HG02884 (cell line): ENCODE measurements at regions not wholly inside any gene's neighbourhood (a gene's known extent, or its start where the extent isn't known, plus 50 kb on each side); places are given as distances from the start of the nearest gene placed in this dataset.

Source experiments
- ATAC-seq: cut with Tn5 transposase; IDR thresholded peaks from one replicate; pipeline ENCODE4 v1.9.1; 2021; ENCODE audit warnings: mild to moderate bottlenecking, moderate library complexity; ENCODE audit not compliant: unreplicated experiment

GRCh38 chr11:15378941-15379340, 264.2 kb downstream of the INSC start:
- no peak for ATAC-seq

DNA sequence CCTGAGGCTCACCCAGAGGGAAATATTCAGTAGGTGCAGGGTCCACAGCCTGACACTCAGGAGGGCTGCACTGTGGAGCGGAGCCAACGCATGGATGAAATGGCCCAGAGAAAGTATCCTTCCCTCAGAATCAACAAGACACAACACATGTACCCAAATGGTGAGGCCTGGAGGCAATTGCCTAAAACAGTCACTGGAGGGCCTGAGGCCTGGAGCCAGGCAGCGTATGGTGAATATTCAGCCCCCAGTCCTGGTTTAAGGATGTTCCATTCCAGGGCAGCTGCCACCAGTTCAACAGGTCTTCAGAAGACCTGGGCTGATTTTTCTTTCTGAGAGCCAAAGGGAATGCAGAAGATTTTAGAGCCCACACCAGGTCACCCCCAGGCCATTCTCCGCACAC, 264.8 kb downstream of the INSC start:
- no peak for ATAC-seq

GRCh38 chr11:15390857-15391256, 276.1 kb downstream of the INSC start:
- no peak for ATAC-seq

- ATAC-seq: no peak
Observed at GRCh38 chr11:15396778-15397177, 282.1 kb downstream of the INSC start.

DNA sequence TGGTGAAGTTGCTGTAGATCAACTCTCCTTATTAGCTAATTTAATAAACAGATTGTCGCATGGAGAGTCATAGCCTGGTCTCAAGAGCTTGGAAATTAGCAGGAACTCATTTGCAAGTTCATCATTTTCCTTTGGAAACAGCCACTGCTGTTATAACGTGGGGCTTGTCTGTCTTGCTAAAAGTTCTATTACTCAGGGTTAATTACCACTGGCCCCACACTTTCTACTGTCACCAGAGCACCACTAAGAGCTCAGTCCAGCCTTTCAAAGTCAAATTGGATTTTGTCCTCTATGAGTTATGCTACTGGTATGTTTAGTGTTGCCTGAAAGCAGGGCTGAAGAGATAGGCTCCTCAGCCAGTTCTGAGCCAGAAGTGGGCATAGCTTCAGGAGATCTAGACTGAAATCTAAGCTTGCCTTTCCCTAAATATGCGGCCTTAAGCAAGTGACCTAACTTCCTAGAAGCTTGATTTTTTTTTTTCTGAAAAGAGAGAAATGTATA, 292.2 kb downstream of the INSC start:
- no peak for ATAC-seq

DNA sequence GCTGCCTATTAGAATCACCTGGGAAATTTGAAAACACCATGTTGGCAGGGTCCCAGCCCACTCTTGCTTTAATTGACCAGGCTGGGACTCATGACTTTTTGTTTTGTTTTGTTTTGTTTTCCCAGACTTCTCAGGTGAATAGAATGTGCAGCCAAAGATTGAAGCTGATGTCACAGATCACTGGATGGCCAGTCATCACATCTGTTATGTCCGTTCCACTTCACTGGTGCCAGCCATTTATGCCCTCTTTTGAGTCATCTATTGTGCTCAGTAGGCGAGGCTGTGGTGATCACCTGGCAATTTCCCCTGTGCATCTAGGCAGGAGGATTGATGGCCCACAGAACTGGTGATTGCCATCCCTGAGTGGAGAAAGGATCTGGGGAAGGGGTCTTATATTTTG, 297.3 kb downstream of the INSC start:
- no peak for ATAC-seq

DNA sequence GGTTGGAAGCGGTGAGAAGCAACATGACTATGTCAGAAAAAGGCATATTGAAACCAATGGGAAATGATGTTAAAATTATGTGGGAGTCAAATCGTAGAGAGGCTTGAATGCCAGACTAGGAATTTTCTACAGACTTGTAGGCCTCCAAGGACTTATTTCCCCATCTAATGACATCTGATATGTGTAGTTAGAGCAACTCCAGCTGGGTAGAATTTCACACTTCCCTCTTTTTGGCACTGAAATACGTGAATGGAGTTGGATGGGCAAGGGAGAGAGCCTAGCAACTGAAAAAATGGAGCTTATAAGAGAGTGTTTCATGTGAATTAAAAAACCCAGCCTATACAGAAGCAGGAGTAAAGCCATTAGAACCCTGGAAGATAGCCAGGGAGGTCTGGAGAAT, 304.2 kb downstream of the INSC start:
- ATAC-seq: no peak

DNA sequence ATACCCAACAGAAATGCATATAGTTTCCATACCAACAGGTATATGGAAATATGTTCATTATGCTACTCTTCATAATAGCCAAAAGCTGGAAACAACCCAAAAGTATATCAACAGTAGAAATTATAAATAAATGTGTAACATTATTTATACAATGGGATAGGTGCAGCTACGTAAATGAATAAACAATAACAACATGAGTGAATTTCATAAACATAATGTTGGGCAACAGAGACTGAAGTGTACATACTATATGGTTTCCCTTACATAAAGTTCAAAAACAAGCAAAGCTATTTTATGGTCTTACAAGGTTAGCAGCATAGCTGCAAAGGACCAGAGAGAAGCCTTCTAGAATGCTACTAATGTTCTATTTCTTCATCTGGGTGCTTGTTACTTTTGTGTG, 305.0 kb downstream of the INSC start:
- no peak for ATAC-seq

DNA sequence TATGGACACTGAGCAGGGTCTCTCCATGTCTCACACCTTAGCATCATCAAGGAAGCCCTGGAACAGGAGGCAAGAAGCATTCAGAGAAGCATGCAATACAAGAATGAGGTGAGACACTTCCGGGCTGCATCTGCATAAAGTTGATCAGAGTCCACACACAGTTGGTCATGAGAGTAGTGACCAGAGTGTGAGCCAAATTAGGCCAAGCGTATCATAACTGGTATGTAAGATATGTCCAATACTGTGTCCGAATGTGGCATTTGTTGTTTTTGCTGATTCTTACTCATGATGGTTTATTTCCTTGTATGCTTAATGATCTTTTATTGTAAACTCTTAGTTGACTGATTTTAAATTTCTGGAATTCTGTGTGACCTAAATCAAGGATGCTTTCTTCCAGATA, 315.7 kb downstream of the INSC start:
- no peak for ATAC-seq

- ATAC-seq: no peak
Observed at GRCh38 chr11:15434529-15434928, 319.8 kb downstream of the INSC start.

DNA sequence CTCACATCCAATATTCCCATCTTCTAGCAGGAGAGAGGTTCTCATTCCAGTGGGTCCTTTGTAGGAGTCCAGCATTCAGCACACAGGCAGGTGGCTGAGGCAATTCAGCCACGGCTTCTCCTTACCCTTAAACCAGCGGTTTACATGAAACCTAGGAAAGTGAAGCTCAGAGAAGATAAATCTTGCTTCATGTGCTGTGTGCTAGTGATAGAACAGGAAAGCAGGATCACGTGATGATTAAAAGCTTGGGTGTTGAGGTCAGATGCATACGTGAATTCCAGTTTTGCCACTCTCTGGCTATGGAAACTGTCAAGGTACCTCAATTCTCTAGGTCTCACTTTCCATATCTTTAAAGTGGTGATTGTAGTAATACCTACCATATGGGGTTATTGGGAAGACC, 331.6 kb downstream of the INSC start:
- no peak for ATAC-seq

DNA sequence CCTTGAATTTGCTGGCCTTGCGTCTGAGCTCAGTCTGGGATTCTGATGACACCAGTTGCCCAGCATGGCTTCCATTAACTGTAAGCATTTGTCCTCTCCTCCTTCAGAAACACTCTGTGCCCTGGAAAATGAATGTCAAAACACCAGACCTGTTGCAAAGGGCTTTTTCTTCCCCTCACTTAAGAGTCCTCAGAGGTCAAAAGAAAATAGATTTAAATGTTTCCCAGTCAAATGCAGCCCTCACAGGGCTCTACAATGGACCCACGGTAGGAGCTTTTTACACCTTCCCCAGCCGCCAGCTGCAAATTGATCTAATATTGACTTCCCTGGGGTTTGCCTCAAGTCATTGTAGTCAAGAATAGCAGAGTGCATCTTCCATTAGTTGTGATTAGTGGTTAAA, 332.2 kb downstream of the INSC start:
- ATAC-seq: no peak

DNA sequence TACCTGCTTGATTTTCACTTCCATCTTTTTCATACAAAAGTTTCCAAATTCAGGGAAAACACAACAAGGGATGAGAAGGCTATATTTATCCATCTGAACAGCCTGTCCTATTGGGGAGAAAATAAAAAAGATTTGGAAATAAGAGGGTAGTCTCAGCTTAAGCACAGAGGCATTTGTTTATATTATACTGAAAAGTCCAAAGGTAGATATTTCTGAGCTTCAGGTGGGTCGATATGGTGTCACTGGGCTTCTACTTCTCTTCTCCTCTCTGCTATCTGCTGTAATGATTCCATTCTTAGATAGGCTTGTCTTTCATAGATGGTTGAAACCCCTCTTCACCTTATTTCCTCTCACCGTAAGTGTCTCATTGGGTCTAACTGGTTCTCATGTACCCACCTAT, 337.0 kb downstream of the INSC start:
- no peak for ATAC-seq

DNA sequence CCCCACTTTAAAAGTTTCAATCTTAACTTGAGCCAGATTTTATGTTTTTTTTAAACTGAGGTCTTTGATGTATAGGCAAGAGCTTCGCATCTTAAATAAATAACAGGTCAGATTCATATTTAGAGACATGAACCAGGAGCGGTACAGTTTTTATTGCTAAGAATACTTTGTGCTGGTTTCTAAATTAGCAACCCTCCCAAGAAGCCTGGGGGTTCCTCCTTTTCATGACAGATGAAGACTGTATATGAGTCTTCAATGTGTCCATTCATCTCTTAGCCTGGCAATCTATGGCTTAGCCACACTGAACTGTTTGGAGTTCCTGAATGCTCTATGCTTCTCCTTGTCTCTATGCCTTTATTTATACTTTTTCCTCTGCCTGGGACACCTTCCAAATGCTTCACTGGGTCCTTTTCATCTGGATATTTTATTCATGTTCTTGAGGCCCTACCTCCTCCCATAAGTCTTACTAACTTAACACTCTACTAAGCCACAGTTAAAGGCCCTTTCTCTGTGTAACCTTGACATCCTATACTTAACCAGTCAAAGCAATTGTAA, 338.6 kb downstream of the INSC start:
- no peak for ATAC-seq

DNA sequence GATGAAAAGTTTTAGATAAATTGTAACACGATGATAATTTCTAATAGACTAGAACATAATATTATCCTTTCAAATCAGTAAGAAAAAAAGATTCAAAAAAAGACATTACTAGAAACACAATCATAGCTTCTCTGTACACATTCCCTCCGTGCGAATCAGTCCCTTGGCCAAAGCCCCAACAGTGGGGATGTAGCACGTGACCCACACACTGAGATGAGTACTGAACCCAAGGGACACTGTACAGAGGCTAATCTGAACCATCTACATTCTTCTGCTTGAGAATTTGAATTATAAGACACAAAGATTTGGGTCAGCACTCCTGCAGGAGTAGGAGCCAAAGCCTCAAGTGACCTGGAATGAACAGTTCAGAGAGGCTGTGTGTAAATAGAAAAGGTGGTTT, 353.7 kb downstream of the INSC start:
- no peak for ATAC-seq

- peak; percentile 56 for ATAC-seq
Observed at GRCh38 chr11:15471048-15471894, 356.5 kb downstream of the INSC start.

DNA sequence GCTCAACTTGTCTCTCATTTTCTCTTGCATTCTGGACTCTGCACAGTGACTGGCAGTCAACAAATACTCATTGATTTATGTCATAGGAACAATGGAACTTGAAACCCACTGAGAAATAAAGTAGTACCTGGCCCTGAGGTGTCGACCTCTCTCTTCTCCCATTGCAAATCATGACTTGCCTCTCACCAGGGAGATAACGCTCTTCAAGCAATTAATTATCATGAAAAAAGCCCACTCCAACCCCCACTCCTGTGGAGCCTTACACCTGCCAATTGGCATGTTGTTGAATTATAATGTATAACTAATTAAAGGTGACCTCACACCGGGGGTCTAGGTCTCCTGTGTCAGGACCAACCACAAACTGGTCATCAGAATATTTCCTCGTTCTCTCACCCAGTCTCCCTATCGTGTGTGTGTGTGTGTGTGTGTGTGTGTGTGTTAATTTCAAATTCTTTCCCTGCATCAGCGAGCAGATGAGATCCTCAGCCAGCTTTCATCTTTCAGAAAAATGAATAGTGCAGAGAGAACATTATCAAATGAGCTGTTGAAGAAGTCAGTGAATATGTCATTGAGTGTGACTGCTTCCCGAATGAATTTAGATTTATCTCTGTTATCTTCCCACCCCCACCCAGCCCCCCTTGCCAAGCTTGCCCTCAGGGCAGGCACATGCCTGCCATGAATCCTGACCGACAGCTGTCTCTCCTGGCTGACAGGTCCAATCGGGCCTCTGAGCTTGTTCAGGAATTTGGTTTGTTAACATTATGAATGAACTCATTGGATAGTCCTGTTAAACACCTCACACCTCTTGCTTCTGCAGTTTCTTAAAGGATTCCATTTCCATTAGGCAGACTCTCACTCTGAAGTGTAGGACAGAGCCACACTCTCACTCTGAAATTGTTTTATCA, 357.4 kb downstream of the INSC start:
- no peak for ATAC-seq

- ATAC-seq: peak; percentile 84
Observed at GRCh38 chr11:15473954-15474837, 359.5 kb downstream of the INSC start.

- no peak for ATAC-seq
Observed at GRCh38 chr11:15476371-15476917, 361.7 kb downstream of the INSC start.

DNA sequence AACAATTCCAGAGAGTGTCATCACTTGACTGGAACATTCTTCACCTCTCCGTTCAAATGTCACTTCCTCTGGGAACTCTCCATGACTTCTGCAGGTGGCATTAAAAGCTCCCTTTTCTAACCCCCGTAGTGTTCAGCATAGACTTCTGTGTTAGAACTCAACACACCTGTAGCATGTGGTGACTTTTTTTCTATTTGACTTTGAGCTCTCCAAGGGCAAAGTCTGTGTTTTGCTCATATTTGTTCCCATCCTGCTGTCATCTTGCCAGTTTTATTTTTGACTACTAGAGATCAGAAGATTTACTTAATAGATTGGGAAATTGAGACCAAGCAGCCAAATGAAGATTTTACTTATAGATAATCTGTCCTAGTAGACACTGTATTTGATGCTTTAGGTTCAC, 367.1 kb downstream of the INSC start:
- ATAC-seq: no peak
